GM23338 (cell line): ENCODE measurements at regions not wholly inside any gene's neighbourhood (a gene's known extent, or its start where the extent isn't known, plus 50 kb on each side); places are given as distances from the start of the nearest gene placed in this dataset.

Experiments
- ATAC-seq: fragments of 200-7000 bp; cut with Tn5 transposase; 3 replicates; pipeline ENCODE4 v1.9.1; 2020
- DNase-seq: peaks from one replicate; pipeline ENCODE4 v3.0.0-alpha.2; 2015; ENCODE audit warnings: low spot score
- H2AFZ ChIP-seq: fragments of 200-600 bp; sonication (generic); 2 replicates; pipeline ENCODE4 v1.8.0; 2016; ENCODE audit warnings: antibody characterized with exemption, mild to moderate bottlenecking, moderate library complexity
- H3F3A ChIP-seq: fragments of 200-600 bp; sonication (generic); replicated peaks from 2 replicates; pipeline ENCODE4 v1.8.0; 2017; ENCODE audit warnings: antibody characterized with exemption, mixed run types, low read depth
- H3K27ac ChIP-seq: fragments of 200-600 bp; sonication (generic); 2 replicates; pipeline ENCODE4 v1.6.1; 2016; ENCODE audit warnings: low read depth
- H3K27me3 ChIP-seq: fragments of 200-600 bp; sonication (generic); 2 replicates; pipeline ENCODE4 v1.8.0; 2016; ENCODE audit warnings: mild to moderate bottlenecking, mixed run types, moderate library complexity; ENCODE audit not compliant: insufficient read depth
- H3K36me3 ChIP-seq: fragments of 200-600 bp; sonication (generic); 2 replicates; pipeline ENCODE4 v1.8.0; 2016; ENCODE audit warnings: mild to moderate bottlenecking; ENCODE audit not compliant: insufficient read depth
- H3K4me1 ChIP-seq: fragments of 200-600 bp; sonication (generic); 2 replicates; pipeline ENCODE4 v1.8.0; 2016; ENCODE audit warnings: mild to moderate bottlenecking, moderate library complexity; ENCODE audit not compliant: insufficient read depth
- H3K4me2 ChIP-seq: fragments of 200-600 bp; sonication (generic); 2 replicates; pipeline ENCODE4 v1.7.1; 2017; ENCODE audit warnings: mixed run types
- H3K4me3 ChIP-seq: fragments of 200-600 bp; sonication (generic); 2 replicates; pipeline ENCODE4 v1.6.1; 2016; ENCODE audit warnings: mixed run types
- H3K79me2 ChIP-seq: fragments of 200-600 bp; sonication (generic); replicated peaks from 2 replicates; pipeline ENCODE4 v1.8.0; 2017; ENCODE audit warnings: mild to moderate bottlenecking; ENCODE audit not compliant: insufficient read depth
- H3K9me2 ChIP-seq: fragments of 200-600 bp; sonication (generic); 2 replicates; pipeline ENCODE4 v1.8.0; 2017; ENCODE audit not compliant: insufficient read depth
- H4K20me1 ChIP-seq: fragments of 200-600 bp; sonication (generic); replicated peaks from 2 replicates; pipeline ENCODE4 v1.8.0; 2017; ENCODE audit warnings: mild to moderate bottlenecking; ENCODE audit not compliant: insufficient read depth
- H3K27ac Mint-ChIP-seq: 2 replicates; pipeline ENCODE4 v1.8.0; 2020; ENCODE audit warnings: inconsistent platforms, mild to moderate bottlenecking, moderate library complexity, mixed read lengths
- H3K27me3 Mint-ChIP-seq: 3 replicates; pipeline ENCODE4 v1.8.0; 2022; ENCODE audit warnings: low read depth, mild to moderate bottlenecking, moderate library complexity, mixed read lengths, inconsistent platforms; ENCODE audit not compliant: insufficient read depth, poor library complexity
- H3K36me3 Mint-ChIP-seq: 3 replicates; pipeline ENCODE4 v1.8.0; 2021; ENCODE audit warnings: low read depth, mild to moderate bottlenecking, inconsistent platforms, moderate library complexity, mixed read lengths
- H3K4me1 Mint-ChIP-seq: 3 replicates; pipeline ENCODE4 v1.8.0; 2020; ENCODE audit warnings: mild to moderate bottlenecking, inconsistent platforms, mixed read lengths
- H3K4me3 Mint-ChIP-seq: 3 replicates; pipeline ENCODE4 v1.8.0; 2021; ENCODE audit warnings: moderate library complexity, mild to moderate bottlenecking, inconsistent platforms, mixed read lengths
- H3K9me3 Mint-ChIP-seq: 3 replicates; pipeline ENCODE4 v1.8.0; 2020; ENCODE audit warnings: moderate library complexity, mild to moderate bottlenecking, inconsistent platforms, mixed read lengths
- CREB1 ChIP-seq: fragments of 250-450 bp; sonication (Bioruptor Pico); IDR thresholded peaks from 2 replicates; pipeline ENCODE4 v1.5.0; 2020; ENCODE audit warnings: low read depth, mild to moderate bottlenecking, moderate library complexity
- ETS1 ChIP-seq: IDR thresholded peaks from 2 replicates; pipeline ENCODE4 v1.6.1; 2016; ENCODE audit warnings: antibody characterized with exemption
- EZH2 ChIP-seq: fragments of 200-600 bp; sonication (generic); IDR thresholded peaks from one replicate; pipeline ENCODE4 v1.8.0; 2017; ENCODE audit warnings: antibody characterized with exemption, mild to moderate bottlenecking, low read depth; ENCODE audit not compliant: unreplicated experiment
- EZH2phosphoT487 ChIP-seq: fragments of 200-600 bp; sonication (generic); IDR thresholded peaks from one replicate; pipeline ENCODE4 v1.8.1; 2018; ENCODE audit warnings: antibody characterized with exemption; ENCODE audit not compliant: unreplicated experiment
- JUNB ChIP-seq: IDR thresholded peaks from one replicate; pipeline ENCODE4 v1.6.1; 2016; ENCODE audit warnings: antibody characterized with exemption; ENCODE audit not compliant: unreplicated experiment
- NANOG ChIP-seq: IDR thresholded peaks from 2 replicates; pipeline ENCODE4 v1.6.1; 2016; ENCODE audit warnings: antibody characterized with exemption, borderline replicate concordance
- STAT1 ChIP-seq: IDR thresholded peaks from one replicate; pipeline ENCODE4 v1.6.1; 2016; ENCODE audit warnings: antibody characterized with exemption; ENCODE audit not compliant: unreplicated experiment
- ZNF114 ChIP-seq: fragments of 250-450 bp; sonication (Bioruptor Pico); IDR thresholded peaks from 2 replicates; pipeline ENCODE4 v1.5.0; 2020; ENCODE audit warnings: mild to moderate bottlenecking, moderate library complexity
- ZNF331 ChIP-seq: fragments of 250-450 bp; sonication (Bioruptor Pico); IDR thresholded peaks from 2 replicates; pipeline ENCODE4 v1.5.0; 2020; ENCODE audit warnings: low read depth, mild to moderate bottlenecking, moderate library complexity
- ZNF462 ChIP-seq: fragments of 250-450 bp; sonication (Bioruptor Pico); IDR thresholded peaks from 2 replicates; pipeline ENCODE4 v1.5.0; 2020; ENCODE audit warnings: mild to moderate bottlenecking, moderate library complexity
- TF ChIP-seq, protein P1 (sequence below), 2 experiments: fragments of 200-600 bp in 1 of 2; sonication (generic) in 1 of 2; conservative IDR thresholded peaks; 2 replicates each; pipeline versions ENCODE4 v1.5.1 to v1.6.1; 2016 to 2017; ENCODE audit warnings: antibody characterized with exemption in 2 of 2, low read depth in 2 of 2, mild to moderate bottlenecking in 2 of 2, moderate library complexity in 1 of 2
- TF ChIP-seq, protein P2 (sequence below): IDR thresholded peaks from one replicate; pipeline ENCODE4 v1.6.1; 2018; ENCODE audit warnings: antibody characterized with exemption; ENCODE audit not compliant: unreplicated experiment

DNA sequence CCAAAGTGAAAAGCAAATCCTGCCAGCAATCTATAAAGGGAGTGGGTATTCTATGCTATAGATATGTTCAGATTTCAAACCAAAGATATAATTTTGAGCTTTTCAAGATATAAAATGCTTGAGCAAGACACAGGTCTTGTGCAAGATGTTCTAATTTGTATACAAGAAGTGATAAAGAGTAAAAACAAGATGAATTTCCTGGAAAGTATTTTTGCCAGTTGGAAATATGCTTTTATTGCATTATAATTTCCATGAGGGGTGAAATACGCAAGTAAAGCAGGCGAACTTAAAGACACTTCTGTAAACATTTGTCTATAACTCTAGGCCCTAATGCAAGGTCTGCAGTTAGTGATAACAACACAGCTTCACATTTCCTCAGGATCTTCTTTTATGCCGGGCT is 640.5 kb downstream of the TMEM182 start (continued):
- TF ChIP-seq, protein P1, sequence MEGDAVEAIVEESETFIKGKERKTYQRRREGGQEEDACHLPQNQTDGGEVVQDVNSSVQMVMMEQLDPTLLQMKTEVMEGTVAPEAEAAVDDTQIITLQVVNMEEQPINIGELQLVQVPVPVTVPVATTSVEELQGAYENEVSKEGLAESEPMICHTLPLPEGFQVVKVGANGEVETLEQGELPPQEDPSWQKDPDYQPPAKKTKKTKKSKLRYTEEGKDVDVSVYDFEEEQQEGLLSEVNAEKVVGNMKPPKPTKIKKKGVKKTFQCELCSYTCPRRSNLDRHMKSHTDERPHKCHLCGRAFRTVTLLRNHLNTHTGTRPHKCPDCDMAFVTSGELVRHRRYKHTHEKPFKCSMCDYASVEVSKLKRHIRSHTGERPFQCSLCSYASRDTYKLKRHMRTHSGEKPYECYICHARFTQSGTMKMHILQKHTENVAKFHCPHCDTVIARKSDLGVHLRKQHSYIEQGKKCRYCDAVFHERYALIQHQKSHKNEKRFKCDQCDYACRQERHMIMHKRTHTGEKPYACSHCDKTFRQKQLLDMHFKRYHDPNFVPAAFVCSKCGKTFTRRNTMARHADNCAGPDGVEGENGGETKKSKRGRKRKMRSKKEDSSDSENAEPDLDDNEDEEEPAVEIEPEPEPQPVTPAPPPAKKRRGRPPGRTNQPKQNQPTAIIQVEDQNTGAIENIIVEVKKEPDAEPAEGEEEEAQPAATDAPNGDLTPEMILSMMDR (conservative IDR thresholded peaks at IDR 0.05; ENCODE audit: low read depth in 2 of 2), result no peak
- TF ChIP-seq ETS1 (no peak), EZH2 (no peak), ZNF114 (CRISPR knock-in tag) (no peak), NANOG (no peak), JUNB (no peak), EZH2phosphoT487 (no peak)
- TF ChIP-seq, protein P2, sequence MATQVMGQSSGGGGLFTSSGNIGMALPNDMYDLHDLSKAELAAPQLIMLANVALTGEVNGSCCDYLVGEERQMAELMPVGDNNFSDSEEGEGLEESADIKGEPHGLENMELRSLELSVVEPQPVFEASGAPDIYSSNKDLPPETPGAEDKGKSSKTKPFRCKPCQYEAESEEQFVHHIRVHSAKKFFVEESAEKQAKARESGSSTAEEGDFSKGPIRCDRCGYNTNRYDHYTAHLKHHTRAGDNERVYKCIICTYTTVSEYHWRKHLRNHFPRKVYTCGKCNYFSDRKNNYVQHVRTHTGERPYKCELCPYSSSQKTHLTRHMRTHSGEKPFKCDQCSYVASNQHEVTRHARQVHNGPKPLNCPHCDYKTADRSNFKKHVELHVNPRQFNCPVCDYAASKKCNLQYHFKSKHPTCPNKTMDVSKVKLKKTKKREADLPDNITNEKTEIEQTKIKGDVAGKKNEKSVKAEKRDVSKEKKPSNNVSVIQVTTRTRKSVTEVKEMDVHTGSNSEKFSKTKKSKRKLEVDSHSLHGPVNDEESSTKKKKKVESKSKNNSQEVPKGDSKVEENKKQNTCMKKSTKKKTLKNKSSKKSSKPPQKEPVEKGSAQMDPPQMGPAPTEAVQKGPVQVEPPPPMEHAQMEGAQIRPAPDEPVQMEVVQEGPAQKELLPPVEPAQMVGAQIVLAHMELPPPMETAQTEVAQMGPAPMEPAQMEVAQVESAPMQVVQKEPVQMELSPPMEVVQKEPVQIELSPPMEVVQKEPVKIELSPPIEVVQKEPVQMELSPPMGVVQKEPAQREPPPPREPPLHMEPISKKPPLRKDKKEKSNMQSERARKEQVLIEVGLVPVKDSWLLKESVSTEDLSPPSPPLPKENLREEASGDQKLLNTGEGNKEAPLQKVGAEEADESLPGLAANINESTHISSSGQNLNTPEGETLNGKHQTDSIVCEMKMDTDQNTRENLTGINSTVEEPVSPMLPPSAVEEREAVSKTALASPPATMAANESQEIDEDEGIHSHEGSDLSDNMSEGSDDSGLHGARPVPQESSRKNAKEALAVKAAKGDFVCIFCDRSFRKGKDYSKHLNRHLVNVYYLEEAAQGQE, result no peak

DNA sequence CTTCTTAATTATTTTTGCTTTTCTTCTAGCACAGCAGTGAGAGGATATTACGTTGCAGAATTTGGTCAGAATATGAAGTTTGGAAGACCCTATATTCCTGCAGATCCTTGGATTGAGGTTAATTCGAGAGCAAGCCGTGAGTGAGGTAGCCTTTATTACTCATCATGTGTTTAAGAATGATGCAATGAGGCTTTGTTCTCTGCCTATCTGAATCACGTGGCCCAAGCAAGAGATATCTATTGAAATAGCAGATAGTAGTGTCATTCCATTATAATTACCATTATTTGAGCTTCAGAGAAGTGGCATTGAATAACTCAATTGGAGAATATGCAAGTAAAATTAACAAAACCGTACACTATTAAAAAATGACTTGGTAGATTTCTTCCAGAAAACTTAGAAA is 641.1 kb downstream of the TMEM182 start:
- Mint-ChIP-seq H3K4me1 (peaks cover 56% of the 10 kb centered on the region), H3K27ac (peak overlapping the region; percentile 96)
- H2AFZ ChIP-seq, result no peak overlapping the region
- no peak for TF ChIP-seq ZNF462 (CRISPR knock-in tag)
- TF ChIP-seq ZNF114 (CRISPR knock-in tag), result no peak
- TF ChIP-seq ZNF331 (CRISPR knock-in tag), result no peak
- no peak for TF ChIP-seq NANOG
- TF ChIP-seq EZH2phosphoT487, result no peak
- no peak for TF ChIP-seq STAT1
- TF ChIP-seq EZH2, result no peak
- no peak for TF ChIP-seq CREB1
- no peak for TF ChIP-seq JUNB

More for the DNA sequence above, 641.1 kb downstream of the TMEM182 start:
- no peak for DNase-seq
- H3K36me3 ChIP-seq, result no peaks in the 10 kb centered on the region
- H3K79me2 ChIP-seq, result no peaks in the 10 kb centered on the region
- H3K4me2 ChIP-seq, result peak overlapping the region; percentile 24
- no peaks in the 10 kb centered on the region for H3K27me3 ChIP-seq
- no peaks in the 10 kb centered on the region for H3F3A ChIP-seq
- Mint-ChIP-seq H3K27me3 (peaks cover 2% of the 10 kb centered on the region), H3K36me3 (peaks cover 6% of the 10 kb centered on the region; the same call in 2 of the 3 replicates), H3K9me3 (no peaks in the 10 kb centered on the region; the same call in 2 of the 3 replicates), H3K4me3 (no peak overlapping the region)
- H3K4me1 ChIP-seq, result peaks cover 33% of the 10 kb centered on the region
- H3K9me2 ChIP-seq, result no peaks in the 10 kb centered on the region
- H3K27ac ChIP-seq, result peak overlapping the region; percentile 29
- no peak for ATAC-seq
- H4K20me1 ChIP-seq, result no peaks in the 10 kb centered on the region
- 0 out of 2 replicates have a peak overlapping the region, but pooled peaks have one; percentile 2 for H3K4me3 ChIP-seq
